ENCODE measurements at regions not wholly inside any gene's neighbourhood (a gene's known extent, or its start where the extent isn't known, plus 50 kb on each side); places are given as distances from the start of the nearest gene placed in this dataset.

DNA sequence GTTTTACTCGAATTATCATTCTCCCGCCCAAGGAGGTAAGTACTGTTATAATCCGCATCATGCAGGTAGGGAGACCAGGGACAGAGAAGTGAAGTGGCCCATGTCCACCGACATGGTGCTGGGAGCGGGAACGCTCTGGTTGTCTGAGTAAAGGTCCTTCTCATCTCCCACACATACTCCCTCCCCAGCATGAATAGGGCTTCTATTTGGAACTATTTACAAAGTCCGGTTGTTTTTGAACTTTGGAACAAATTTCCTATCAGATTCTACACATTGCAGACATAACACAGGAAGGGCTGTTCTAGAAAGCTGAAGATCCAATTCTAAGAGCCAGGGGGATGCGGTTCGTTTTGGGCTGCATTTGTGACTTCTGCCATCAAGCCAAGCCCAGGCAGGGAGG lies 94.8 kb upstream of the TLE3 start:
- H3K4me1 ChIP-seq (ENCODE audit: insufficient read depth, low read length, poor library complexity, severe bottlenecking): peaks cover 10% of the 10 kb centered on the region
- CTCF ChIA-PET (ENCODE audit: unreplicated experiment): no interaction called here
- no peak for DNase-seq (ENCODE audit: low spot score)
- H3K36me3 ChIP-seq (ENCODE audit: insufficient read depth, low read length): no peaks in the 10 kb centered on the region
- no peak overlapping the region for H3K4me2 ChIP-seq (ENCODE audit: low read length)
- no TSS peak for BruUV-seq (replicated peaks)
- H2AFZ ChIP-seq (ENCODE audit: low read length): no peak overlapping the region
- POLR2A ChIA-PET: interaction anchor here (0.7 kb wide), 1 partner anchor 666 kb away, joined by 3 read pairs; no protein-coding TSS in a partner anchor
- intact Hi-C loops (cut with micrococcal nuclease; ENCODE audit: unreplicated experiment): no loop called here
- H3K79me2 ChIP-seq (ENCODE audit: insufficient read depth, low read depth, low read length): no peaks in the 10 kb centered on the region
- H3K9me2 ChIP-seq (ENCODE audit: insufficient read depth, low read length): no peaks in the 10 kb centered on the region
- TF ChIP-seq, protein P1, sequence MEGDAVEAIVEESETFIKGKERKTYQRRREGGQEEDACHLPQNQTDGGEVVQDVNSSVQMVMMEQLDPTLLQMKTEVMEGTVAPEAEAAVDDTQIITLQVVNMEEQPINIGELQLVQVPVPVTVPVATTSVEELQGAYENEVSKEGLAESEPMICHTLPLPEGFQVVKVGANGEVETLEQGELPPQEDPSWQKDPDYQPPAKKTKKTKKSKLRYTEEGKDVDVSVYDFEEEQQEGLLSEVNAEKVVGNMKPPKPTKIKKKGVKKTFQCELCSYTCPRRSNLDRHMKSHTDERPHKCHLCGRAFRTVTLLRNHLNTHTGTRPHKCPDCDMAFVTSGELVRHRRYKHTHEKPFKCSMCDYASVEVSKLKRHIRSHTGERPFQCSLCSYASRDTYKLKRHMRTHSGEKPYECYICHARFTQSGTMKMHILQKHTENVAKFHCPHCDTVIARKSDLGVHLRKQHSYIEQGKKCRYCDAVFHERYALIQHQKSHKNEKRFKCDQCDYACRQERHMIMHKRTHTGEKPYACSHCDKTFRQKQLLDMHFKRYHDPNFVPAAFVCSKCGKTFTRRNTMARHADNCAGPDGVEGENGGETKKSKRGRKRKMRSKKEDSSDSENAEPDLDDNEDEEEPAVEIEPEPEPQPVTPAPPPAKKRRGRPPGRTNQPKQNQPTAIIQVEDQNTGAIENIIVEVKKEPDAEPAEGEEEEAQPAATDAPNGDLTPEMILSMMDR (conservative IDR thresholded peaks at IDR 0.05; ENCODE audit: low read length): no peak
- no peak for TF ChIP-seq EZH2phosphoT487 (IDR thresholded peaks at IDR 0.05; ENCODE audit: borderline replicate concordance, low read depth, low read length)
- no peak overlapping the region for H3K4me3 ChIP-seq (ENCODE audit: low read depth, low read length, poor library complexity, severe bottlenecking)
- H4K20me1 ChIP-seq (ENCODE audit: insufficient read depth, low read length): no peaks in the 10 kb centered on the region
- H3K9me3 ChIP-seq (ENCODE audit: low read length): no peaks in the 10 kb centered on the region
- H3K27ac ChIP-seq (ENCODE audit: low read depth, low read length, poor library complexity, severe bottlenecking): no peak overlapping the region

DNA sequence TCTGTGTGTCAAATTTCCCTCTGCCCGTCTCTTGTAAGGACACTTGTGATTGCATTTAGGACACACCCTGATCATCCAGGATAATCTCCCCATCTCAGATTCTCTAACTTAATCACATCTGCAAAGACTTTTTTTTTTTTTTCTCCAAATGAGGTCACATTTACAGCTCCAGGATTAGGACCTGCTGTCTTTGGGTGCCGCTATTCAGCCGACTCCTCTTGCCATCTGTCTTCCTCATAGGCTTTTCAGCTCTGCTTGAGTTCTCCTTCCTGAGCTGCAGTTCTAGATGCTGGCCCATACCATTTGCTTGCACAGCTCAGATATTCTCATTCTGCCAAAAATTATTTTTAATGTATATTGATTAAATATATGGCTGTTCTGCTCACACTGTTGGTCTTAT lies 94.3 kb upstream of the TLE3 start:
- Histone ChIP-seq H4K20me1 (ENCODE audit: insufficient read depth, low read length) (no peaks in the 10 kb centered on the region), H3K27ac (ENCODE audit: low read depth, low read length, poor library complexity, severe bottlenecking) (no peak overlapping the region), H2AFZ (ENCODE audit: low read length) (no peak overlapping the region), H3K9me2 (ENCODE audit: insufficient read depth, low read length) (no peaks in the 10 kb centered on the region), H3K36me3 (ENCODE audit: insufficient read depth, low read length) (no peaks in the 10 kb centered on the region), H3K4me1 (ENCODE audit: insufficient read depth, low read length, poor library complexity, severe bottlenecking) (peaks cover 6% of the 10 kb centered on the region), H3K4me3 (ENCODE audit: low read depth, low read length, poor library complexity, severe bottlenecking) (no peak overlapping the region), H3K4me2 (ENCODE audit: low read length) (no peak overlapping the region), H3K79me2 (ENCODE audit: insufficient read depth, low read depth, low read length) (no peaks in the 10 kb centered on the region), H3K9me3 (ENCODE audit: low read length) (no peaks in the 10 kb centered on the region)
- ChIA-PET CTCF (ENCODE audit: unreplicated experiment) (no interaction called here), POLR2A (interaction anchor here (0.7 kb wide), 1 partner anchor 666 kb away, joined by 3 read pairs; no protein-coding TSS in a partner anchor)
- no TSS peak for BruUV-seq (replicated peaks)
- TF ChIP-seq, protein P1 (conservative IDR thresholded peaks at IDR 0.05; ENCODE audit: low read length): no peak
- TF ChIP-seq EZH2phosphoT487 (IDR thresholded peaks at IDR 0.05; ENCODE audit: borderline replicate concordance, low read depth, low read length): no peak
- intact Hi-C loops (cut with micrococcal nuclease; ENCODE audit: unreplicated experiment): no loop called here
- no peak for DNase-seq (ENCODE audit: low spot score)

DNA sequence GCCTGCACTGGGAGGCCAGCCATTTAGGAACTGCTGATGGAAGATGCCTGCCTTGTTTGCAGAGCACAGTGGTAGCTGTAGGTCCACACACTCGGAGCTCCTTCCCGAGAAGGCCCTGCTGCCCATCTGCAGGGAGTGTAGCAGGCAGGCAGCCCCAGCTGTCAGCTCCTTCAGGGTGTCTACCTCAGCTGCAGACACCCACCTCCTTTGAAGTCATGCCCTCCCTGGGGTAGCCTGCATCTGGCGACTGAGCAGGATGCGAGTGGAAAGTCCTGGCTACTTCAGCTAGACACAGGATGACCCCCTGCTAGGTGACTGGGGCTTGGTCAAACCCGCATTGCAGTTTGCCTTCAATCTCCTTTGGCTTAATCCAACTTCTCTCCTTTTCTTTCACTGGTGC lies 93.2 kb upstream of the TLE3 start:
- ChIA-PET CTCF (ENCODE audit: unreplicated experiment) (no interaction called here), POLR2A (no interaction called here)
- Histone ChIP-seq H3K79me2 (ENCODE audit: insufficient read depth, low read depth, low read length) (no peaks in the 10 kb centered on the region), H2AFZ (ENCODE audit: low read length) (no peak overlapping the region), H3K9me3 (ENCODE audit: low read length) (no peaks in the 10 kb centered on the region), H3K4me3 (ENCODE audit: low read depth, low read length, poor library complexity, severe bottlenecking) (no peak overlapping the region), H3K9me2 (ENCODE audit: insufficient read depth, low read length) (no peaks in the 10 kb centered on the region), H3K36me3 (ENCODE audit: insufficient read depth, low read length) (no peaks in the 10 kb centered on the region), H3K27ac (ENCODE audit: low read depth, low read length, poor library complexity, severe bottlenecking) (no peak overlapping the region), H4K20me1 (ENCODE audit: insufficient read depth, low read length) (no peaks in the 10 kb centered on the region), H3K4me1 (ENCODE audit: insufficient read depth, low read length, poor library complexity, severe bottlenecking) (no peaks in the 10 kb centered on the region), H3K4me2 (ENCODE audit: low read length) (no peak overlapping the region)
- BruUV-seq (replicated peaks): no TSS peak
- DNase-seq (ENCODE audit: low spot score): no peak
- no peak for TF ChIP-seq EZH2phosphoT487 (IDR thresholded peaks at IDR 0.05; ENCODE audit: borderline replicate concordance, low read depth, low read length)
- TF ChIP-seq, protein P1 (conservative IDR thresholded peaks at IDR 0.05; ENCODE audit: low read length): no peak
- intact Hi-C loops (cut with micrococcal nuclease; ENCODE audit: unreplicated experiment): no loop called here

All from OCI-LY7 (cell line).